ENCODE measurements at regions not wholly inside any gene's neighbourhood (a gene's known extent, or its start where the extent isn't known, plus 50 kb on each side); places are given as distances from the start of the nearest gene placed in this dataset.

DNA sequence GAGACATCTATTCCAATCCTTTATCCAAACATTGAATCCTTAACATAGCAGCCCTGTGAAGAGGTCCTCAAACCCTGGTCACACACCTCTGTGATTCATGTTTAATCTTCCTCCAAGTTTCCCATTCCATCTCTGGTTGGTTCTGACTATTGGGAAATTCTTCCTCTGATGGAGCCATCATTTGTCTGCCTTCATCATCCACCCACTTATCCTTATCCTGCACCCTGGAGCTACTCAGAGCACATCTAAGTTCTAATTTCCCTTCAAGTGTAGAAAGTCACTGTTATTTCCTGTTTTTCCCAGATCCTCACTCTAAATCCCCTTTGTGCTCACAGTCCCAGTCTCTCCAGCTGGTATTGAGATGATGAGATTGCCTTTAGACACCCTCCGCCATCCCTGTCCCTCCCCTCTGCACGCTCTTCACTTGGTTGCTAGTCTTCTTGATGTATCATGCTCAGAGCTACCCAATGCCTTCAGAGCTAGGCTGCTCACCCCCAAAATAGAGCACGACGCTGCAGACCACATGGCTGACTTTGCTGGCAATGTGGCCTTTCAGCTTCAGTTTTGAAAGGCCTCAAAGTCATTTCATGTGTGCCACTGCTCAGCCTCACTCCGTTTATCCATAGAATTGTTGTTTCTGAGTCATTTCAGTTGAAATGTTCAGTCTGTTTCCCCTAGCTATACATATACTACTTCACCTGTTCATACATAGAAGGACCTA, 154.3 kb downstream of the PALM2AKAP2 start:
- ChIA-PET CTCF (interaction anchor here (1.6 kb wide), 1 partner anchor 208 kb away, joined by 3 read pairs; no protein-coding TSS in a partner anchor), POLR2A (no interaction called here)
- Mint-ChIP-seq H3K36me3 (no peaks in the 10 kb centered on the region), H3K27ac (no peak overlapping the region; the same call in 1 of the 2 replicates), H3K9me3 (no peaks in the 10 kb centered on the region), H3K4me3 (no peak overlapping the region), H3K27me3 (ENCODE audit: low read depth) (no peaks in the 10 kb centered on the region), H3K4me1 (peaks cover 6% of the 10 kb centered on the region; the same call in 1 of the 2 replicates)
- ATAC-seq (no peak), DNase-seq (ENCODE audit: low spot score) (no peak)
- TF ChIP-seq ZNF232 (CRISPR knock-in tag; IDR thresholded peaks at IDR 0.05) (no peak), OVOL2 (CRISPR knock-in tag; IDR thresholded peaks at IDR 0.05; ENCODE audit: borderline replicate concordance) (no peak), ESRRA (CRISPR knock-in tag; IDR thresholded peaks at IDR 0.05; ENCODE audit: borderline replicate concordance) (no peak), NFYB (CRISPR knock-in tag; conservative IDR thresholded peaks at IDR 0.05; ENCODE audit: low read depth) (no peak)

DNA sequence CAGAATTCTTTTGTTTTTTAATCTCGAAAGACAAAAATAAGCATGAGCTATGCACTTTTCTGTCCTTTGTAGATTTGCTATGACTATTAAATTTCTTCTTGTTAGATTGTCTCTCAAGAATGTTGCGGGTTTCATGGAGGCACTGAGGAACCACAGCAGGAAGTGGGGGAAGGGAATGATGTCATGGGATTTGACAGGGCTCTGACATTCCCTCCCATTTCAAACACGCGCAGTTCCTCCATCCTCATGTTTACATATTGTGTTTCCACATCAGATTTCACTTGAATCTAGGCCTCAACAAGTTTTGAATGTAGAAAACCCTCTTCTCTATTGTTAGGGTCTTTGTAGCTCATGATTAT, 154.8 kb downstream of the PALM2AKAP2 start:
- Mint-ChIP-seq H3K27me3 (ENCODE audit: low read depth) (no peaks in the 10 kb centered on the region), H3K4me3 (no peak overlapping the region), H3K4me1 (peaks cover 6% of the 10 kb centered on the region; the same call in 1 of the 2 replicates), H3K27ac (no peak overlapping the region), H3K36me3 (no peaks in the 10 kb centered on the region), H3K9me3 (no peaks in the 10 kb centered on the region)
- no peak for TF ChIP-seq NR2C2 (CRISPR knock-in tag; IDR thresholded peaks at IDR 0.05)
- no peak for TF ChIP-seq RELA (CRISPR knock-in tag; IDR thresholded peaks at IDR 0.05; ENCODE audit: borderline replicate concordance)
- TF ChIP-seq GTF2I (CRISPR knock-in tag; conservative IDR thresholded peaks at IDR 0.05): no peak
- TF ChIP-seq, protein P1, sequence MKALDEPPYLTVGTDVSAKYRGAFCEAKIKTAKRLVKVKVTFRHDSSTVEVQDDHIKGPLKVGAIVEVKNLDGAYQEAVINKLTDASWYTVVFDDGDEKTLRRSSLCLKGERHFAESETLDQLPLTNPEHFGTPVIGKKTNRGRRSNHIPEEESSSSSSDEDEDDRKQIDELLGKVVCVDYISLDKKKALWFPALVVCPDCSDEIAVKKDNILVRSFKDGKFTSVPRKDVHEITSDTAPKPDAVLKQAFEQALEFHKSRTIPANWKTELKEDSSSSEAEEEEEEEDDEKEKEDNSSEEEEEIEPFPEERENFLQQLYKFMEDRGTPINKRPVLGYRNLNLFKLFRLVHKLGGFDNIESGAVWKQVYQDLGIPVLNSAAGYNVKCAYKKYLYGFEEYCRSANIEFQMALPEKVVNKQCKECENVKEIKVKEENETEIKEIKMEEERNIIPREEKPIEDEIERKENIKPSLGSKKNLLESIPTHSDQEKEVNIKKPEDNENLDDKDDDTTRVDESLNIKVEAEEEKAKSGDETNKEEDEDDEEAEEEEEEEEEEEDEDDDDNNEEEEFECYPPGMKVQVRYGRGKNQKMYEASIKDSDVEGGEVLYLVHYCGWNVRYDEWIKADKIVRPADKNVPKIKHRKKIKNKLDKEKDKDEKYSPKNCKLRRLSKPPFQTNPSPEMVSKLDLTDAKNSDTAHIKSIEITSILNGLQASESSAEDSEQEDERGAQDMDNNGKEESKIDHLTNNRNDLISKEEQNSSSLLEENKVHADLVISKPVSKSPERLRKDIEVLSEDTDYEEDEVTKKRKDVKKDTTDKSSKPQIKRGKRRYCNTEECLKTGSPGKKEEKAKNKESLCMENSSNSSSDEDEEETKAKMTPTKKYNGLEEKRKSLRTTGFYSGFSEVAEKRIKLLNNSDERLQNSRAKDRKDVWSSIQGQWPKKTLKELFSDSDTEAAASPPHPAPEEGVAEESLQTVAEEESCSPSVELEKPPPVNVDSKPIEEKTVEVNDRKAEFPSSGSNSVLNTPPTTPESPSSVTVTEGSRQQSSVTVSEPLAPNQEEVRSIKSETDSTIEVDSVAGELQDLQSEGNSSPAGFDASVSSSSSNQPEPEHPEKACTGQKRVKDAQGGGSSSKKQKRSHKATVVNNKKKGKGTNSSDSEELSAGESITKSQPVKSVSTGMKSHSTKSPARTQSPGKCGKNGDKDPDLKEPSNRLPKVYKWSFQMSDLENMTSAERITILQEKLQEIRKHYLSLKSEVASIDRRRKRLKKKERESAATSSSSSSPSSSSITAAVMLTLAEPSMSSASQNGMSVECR (CRISPR knock-in tag; IDR thresholded peaks at IDR 0.05; ENCODE audit: borderline replicate concordance): no peak
- POLR2A ChIA-PET: interaction anchor here (0.6 kb wide), 1 partner anchor 16 kb away, joined by 4 read pairs; no protein-coding TSS in a partner anchor
- CTCF ChIA-PET: interaction anchor here (1.6 kb wide), 1 partner anchor 208 kb away, joined by 3 read pairs; no protein-coding TSS in a partner anchor
- ATAC-seq (no peak), DNase-seq (ENCODE audit: low spot score) (no peak)

DNA sequence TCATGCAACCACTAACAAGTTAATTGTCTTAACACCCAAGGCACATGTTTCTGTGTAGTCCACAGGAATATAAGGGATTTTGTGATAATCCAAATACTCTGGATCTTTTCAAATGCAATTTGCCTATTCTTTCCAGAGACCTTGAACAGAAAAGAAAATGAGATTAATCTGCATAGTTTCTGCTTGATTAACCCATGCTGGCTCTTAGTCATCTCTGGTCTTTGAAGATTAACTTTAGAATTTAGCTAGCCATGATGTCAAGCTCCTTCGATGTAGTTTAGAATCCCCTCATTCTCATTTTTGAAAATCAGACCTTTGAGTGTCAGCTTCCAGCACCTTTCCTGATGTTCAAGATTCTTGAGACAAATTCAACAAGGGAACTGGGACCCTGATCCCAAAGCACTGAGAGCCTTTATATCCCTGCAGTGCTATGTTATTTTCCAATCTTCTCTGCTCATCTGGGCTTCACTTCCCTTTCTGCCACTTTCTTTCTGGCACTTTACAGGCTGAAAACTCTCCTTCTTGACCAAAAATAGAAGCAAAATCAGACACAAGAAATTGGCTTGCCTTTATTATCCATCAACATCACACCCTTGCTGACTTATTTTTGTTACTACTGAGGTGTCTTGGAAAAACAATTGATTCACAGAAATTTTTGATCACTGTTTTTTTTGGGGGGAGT, 155.5 kb downstream of the PALM2AKAP2 start:
- H3K27ac Mint-ChIP-seq: no peak overlapping the region
- no peak for DNase-seq (ENCODE audit: low spot score)
- no peaks in the 10 kb centered on the region for H3K27me3 Mint-ChIP-seq (ENCODE audit: low read depth)
- TF ChIP-seq NFATC4 (CRISPR knock-in tag; IDR thresholded peaks at IDR 0.05) (no peak), FOXP1 (CRISPR knock-in tag; IDR thresholded peaks at IDR 0.05; ENCODE audit: borderline replicate concordance) (no peak), HMGA2 (CRISPR knock-in tag; IDR thresholded peaks at IDR 0.05) (no peak), ELF4 (CRISPR knock-in tag; IDR thresholded peaks at IDR 0.05; ENCODE audit: low read depth) (no peak), JAZF1 (CRISPR knock-in tag; IDR thresholded peaks at IDR 0.05) (no peak), GRHL2 (CRISPR knock-in tag; IDR thresholded peaks at IDR 0.05; ENCODE audit: insufficient replicate concordance, severe bottlenecking) (no peak), MYBL2 (CRISPR knock-in tag; IDR thresholded peaks at IDR 0.05) (no peak), TP53 (CRISPR knock-in tag; IDR thresholded peaks at IDR 0.05) (no peak), NR1H2 (CRISPR knock-in tag; IDR thresholded peaks at IDR 0.05) (no peak)
- TF ChIP-seq, protein P2, sequence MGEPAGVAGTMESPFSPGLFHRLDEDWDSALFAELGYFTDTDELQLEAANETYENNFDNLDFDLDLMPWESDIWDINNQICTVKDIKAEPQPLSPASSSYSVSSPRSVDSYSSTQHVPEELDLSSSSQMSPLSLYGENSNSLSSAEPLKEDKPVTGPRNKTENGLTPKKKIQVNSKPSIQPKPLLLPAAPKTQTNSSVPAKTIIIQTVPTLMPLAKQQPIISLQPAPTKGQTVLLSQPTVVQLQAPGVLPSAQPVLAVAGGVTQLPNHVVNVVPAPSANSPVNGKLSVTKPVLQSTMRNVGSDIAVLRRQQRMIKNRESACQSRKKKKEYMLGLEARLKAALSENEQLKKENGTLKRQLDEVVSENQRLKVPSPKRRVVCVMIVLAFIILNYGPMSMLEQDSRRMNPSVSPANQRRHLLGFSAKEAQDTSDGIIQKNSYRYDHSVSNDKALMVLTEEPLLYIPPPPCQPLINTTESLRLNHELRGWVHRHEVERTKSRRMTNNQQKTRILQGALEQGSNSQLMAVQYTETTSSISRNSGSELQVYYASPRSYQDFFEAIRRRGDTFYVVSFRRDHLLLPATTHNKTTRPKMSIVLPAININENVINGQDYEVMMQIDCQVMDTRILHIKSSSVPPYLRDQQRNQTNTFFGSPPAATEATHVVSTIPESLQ (CRISPR knock-in tag; IDR thresholded peaks at IDR 0.05): no peak
- TF ChIP-seq, protein P3, sequence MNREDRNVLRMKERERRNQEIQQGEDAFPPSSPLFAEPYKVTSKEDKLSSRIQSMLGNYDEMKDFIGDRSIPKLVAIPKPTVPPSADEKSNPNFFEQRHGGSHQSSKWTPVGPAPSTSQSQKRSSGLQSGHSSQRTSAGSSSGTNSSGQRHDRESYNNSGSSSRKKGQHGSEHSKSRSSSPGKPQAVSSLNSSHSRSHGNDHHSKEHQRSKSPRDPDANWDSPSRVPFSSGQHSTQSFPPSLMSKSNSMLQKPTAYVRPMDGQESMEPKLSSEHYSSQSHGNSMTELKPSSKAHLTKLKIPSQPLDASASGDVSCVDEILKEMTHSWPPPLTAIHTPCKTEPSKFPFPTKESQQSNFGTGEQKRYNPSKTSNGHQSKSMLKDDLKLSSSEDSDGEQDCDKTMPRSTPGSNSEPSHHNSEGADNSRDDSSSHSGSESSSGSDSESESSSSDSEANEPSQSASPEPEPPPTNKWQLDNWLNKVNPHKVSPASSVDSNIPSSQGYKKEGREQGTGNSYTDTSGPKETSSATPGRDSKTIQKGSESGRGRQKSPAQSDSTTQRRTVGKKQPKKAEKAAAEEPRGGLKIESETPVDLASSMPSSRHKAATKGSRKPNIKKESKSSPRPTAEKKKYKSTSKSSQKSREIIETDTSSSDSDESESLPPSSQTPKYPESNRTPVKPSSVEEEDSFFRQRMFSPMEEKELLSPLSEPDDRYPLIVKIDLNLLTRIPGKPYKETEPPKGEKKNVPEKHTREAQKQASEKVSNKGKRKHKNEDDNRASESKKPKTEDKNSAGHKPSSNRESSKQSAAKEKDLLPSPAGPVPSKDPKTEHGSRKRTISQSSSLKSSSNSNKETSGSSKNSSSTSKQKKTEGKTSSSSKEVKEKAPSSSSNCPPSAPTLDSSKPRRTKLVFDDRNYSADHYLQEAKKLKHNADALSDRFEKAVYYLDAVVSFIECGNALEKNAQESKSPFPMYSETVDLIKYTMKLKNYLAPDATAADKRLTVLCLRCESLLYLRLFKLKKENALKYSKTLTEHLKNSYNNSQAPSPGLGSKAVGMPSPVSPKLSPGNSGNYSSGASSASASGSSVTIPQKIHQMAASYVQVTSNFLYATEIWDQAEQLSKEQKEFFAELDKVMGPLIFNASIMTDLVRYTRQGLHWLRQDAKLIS (CRISPR knock-in tag; IDR thresholded peaks at IDR 0.05; ENCODE audit: borderline replicate concordance): no peak
- TF ChIP-seq, protein P4, sequence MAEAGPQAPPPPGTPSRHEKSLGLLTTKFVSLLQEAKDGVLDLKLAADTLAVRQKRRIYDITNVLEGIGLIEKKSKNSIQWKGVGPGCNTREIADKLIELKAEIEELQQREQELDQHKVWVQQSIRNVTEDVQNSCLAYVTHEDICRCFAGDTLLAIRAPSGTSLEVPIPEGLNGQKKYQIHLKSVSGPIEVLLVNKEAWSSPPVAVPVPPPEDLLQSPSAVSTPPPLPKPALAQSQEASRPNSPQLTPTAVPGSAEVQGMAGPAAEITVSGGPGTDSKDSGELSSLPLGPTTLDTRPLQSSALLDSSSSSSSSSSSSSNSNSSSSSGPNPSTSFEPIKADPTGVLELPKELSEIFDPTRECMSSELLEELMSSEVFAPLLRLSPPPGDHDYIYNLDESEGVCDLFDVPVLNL (CRISPR knock-in tag; IDR thresholded peaks at IDR 0.05; ENCODE audit: borderline replicate concordance, low read depth): no peak

More for the DNA sequence above, 155.5 kb downstream of the PALM2AKAP2 start:
- ATAC-seq: no peak
- H3K36me3 Mint-ChIP-seq: no peaks in the 10 kb centered on the region
- POLR2A ChIA-PET: interaction anchor here (0.6 kb wide), 1 partner anchor 15 kb away, joined by 4 read pairs; no protein-coding TSS in a partner anchor
- CTCF ChIA-PET: no interaction called here
- peaks cover 6% of the 10 kb centered on the region; the same call in 1 of the 2 replicates for H3K4me1 Mint-ChIP-seq
- no peak overlapping the region for H3K4me3 Mint-ChIP-seq
- no peaks in the 10 kb centered on the region for H3K9me3 Mint-ChIP-seq

All from WTC11 (cell line).